Naive thymus-derived CD4-positive, alpha-beta T cell (primary cell): ENCODE measurements at regions not wholly inside any gene's neighbourhood (a gene's known extent, or its start where the extent isn't known, plus 50 kb on each side); places are given as distances from the start of the nearest gene placed in this dataset.
A peak's percentile ranks its signal among the peaks of the same experiment; 100 is the strongest.

ENCODE experiments used
- ATAC-seq: fragments of 150-1000 bp; cut with Tn5 transposase; 2 replicates; pipeline ENCODE4 v1.10.0; 2021; ENCODE audit warnings: mild to moderate bottlenecking, moderate library complexity
- CTCF ChIA-PET: fragments of 350-600 bp; sonication (Branson Sonifier 250); formaldehyde crosslinking; loops from one replicate; lab custom pipeline; 2021; ENCODE audit warnings: antibody characterized with exemption; lab: Charles Lee
- POLR2A ChIA-PET: fragments of 350-600 bp; sonication (Branson Sonifier 250); formaldehyde crosslinking; loops from one replicate; lab custom pipeline; 2021; ENCODE audit warnings: antibody characterized with exemption, inconsistent platforms; lab: Charles Lee
- DNase-seq, 9 donors: peaks; one replicate each; pipeline versions ENCODE4 v3.0.0 to v3.0.0-alpha.2; 2020 to 2022; ENCODE audit warnings: mixed read lengths in 1 of 9
- H3K27ac ChIP-seq: one replicate; pipeline ENCODE4 v1.7.0; 2013; ENCODE audit warnings: mild to moderate bottlenecking, low read depth, low read length, moderate library complexity
- H3K27me3 ChIP-seq, 2 donors: one replicate each; pipeline ENCODE4 v1.7.0; 2013; ENCODE audit warnings: low read length in 2 of 2, mild to moderate bottlenecking in 2 of 2, moderate library complexity in 2 of 2; ENCODE audit not compliant: control insufficient read depth in 2 of 2, insufficient read depth in 2 of 2
- H3K36me3 ChIP-seq, 3 experiments: 1 replicate in 2 of 3; 2 replicates in 1 of 3; pipeline ENCODE4 v1.7.0; 2013; ENCODE audit warnings: low read length in 3 of 3, mild to moderate bottlenecking in 3 of 3, moderate library complexity in 1 of 3; ENCODE audit not compliant: insufficient read depth in 3 of 3, control insufficient read depth in 2 of 3
- H3K4me1 ChIP-seq, 2 donors: one replicate each; pipeline ENCODE4 v1.7.0; 2013; ENCODE audit warnings: low read length in 2 of 2, mild to moderate bottlenecking in 2 of 2, moderate library complexity in 1 of 2; ENCODE audit not compliant: control insufficient read depth in 2 of 2, insufficient read depth in 2 of 2
- H3K4me3 ChIP-seq: 2 replicates; pipeline ENCODE4 v1.7.0; 2013; ENCODE audit warnings: mild to moderate bottlenecking, low read length
- H3K9me3 ChIP-seq, 3 experiments: 1 replicate in 2 of 3; 2 replicates in 1 of 3; pipeline ENCODE4 v1.7.0; 2013; ENCODE audit warnings: low read length in 3 of 3; ENCODE audit not compliant: control insufficient read depth in 2 of 3
- H3K27ac Mint-ChIP-seq, 9 donors: one replicate each; pipeline ENCODE4 v1.8.0; 2020 to 2022; ENCODE audit warnings: mixed read lengths in 9 of 9, mild to moderate bottlenecking in 8 of 9, moderate library complexity in 5 of 9, inconsistent platforms in 2 of 9
- H3K27me3 Mint-ChIP-seq, 5 donors: one replicate each; pipeline ENCODE4 v1.8.0; 2021 to 2022; ENCODE audit warnings: mixed read lengths in 5 of 5, mild to moderate bottlenecking in 1 of 5
- H3K36me3 Mint-ChIP-seq, 5 donors: one replicate each; pipeline ENCODE4 v1.8.0; 2020 to 2022; ENCODE audit warnings: mixed read lengths in 5 of 5, mild to moderate bottlenecking in 3 of 5, inconsistent platforms in 1 of 5
- H3K4me1 Mint-ChIP-seq, 7 donors: one replicate each; pipeline ENCODE4 v1.8.0; 2020 to 2022; ENCODE audit warnings: mixed read lengths in 7 of 7, mild to moderate bottlenecking in 3 of 7, inconsistent platforms in 1 of 7
- H3K4me3 Mint-ChIP-seq, 10 donors: one replicate each; pipeline ENCODE4 v1.8.0; 2020 to 2022; ENCODE audit warnings: mild to moderate bottlenecking in 10 of 10, mixed read lengths in 10 of 10, moderate library complexity in 6 of 10, inconsistent platforms in 2 of 10
- H3K9me3 Mint-ChIP-seq, 11 donors: one replicate each; pipeline ENCODE4 v1.8.0; 2020 to 2022; ENCODE audit warnings: mixed read lengths in 11 of 11, mild to moderate bottlenecking in 4 of 11, inconsistent platforms in 1 of 11, moderate library complexity in 1 of 11
- intact Hi-C, 2 donors: fragments of 100-400 bp; cut with micrococcal nuclease; formaldehyde crosslinking; loops; one replicate each; pipeline ENCODE4 v1.15.1; 2023

- intact Hi-C loops = no loop called here
- Histone ChIP-seq H3K27me3 (no peaks in the 10 kb centered on the region), H3K4me3 (peak overlapping the region; percentile 24), H3K9me3 (no peaks in the 10 kb centered on the region), H3K4me1 (no peaks in the 10 kb centered on the region), H3K36me3 (no peaks in the 10 kb centered on the region), H3K27ac (no peak overlapping the region)
- CTCF ChIA-PET = no interaction called here
- H3K4me1 Mint-ChIP-seq = peaks cover 0 to 12% (median 11%) of the 10 kb centered on the region in 7 donors
- POLR2A ChIA-PET = no interaction called here
- peaks cover 0 to 3% (median 0%) of the 10 kb centered on the region in 5 donors for H3K36me3 Mint-ChIP-seq
- DNase-seq (peak in 5 of 9 donors; percentile 3 to 22 (median 8)), ATAC-seq (no peak)
- peak overlapping the region in 6 of 9 donors; percentile 2 to 67 (median 28) for H3K27ac Mint-ChIP-seq
- H3K9me3 Mint-ChIP-seq = peaks cover 0 to 10% (median 0%) of the 10 kb centered on the region in 11 donors
- H3K27me3 Mint-ChIP-seq = peaks cover 0 to 11% (median 2%) of the 10 kb centered on the region in 5 donors
- H3K4me3 Mint-ChIP-seq = peak overlapping the region in 9 of 10 donors; percentile 25 to 73 (median 58)
Observed at GRCh38 chr2:147364597-147364996, 480.2 kb upstream of the ACVR2A start.

- Histone ChIP-seq H3K27me3 (no peaks in the 10 kb centered on the region), H3K4me3 (no peak overlapping the region), H3K9me3 (no peaks in the 10 kb centered on the region), H3K27ac (no peak overlapping the region), H3K36me3 (no peaks in the 10 kb centered on the region), H3K4me1 (no peaks in the 10 kb centered on the region)
- peaks cover 0 to 2% (median 0%) of the 10 kb centered on the region in 5 donors for H3K36me3 Mint-ChIP-seq
- DNase-seq = no peak
- POLR2A ChIA-PET = no interaction called here
- CTCF ChIA-PET = no interaction called here
- peaks cover 0 to 11% (median 4%) of the 10 kb centered on the region in 5 donors for H3K27me3 Mint-ChIP-seq
- ATAC-seq = no peak
- intact Hi-C loops = no loop called here
- H3K27ac Mint-ChIP-seq = no peak overlapping the region
- H3K9me3 Mint-ChIP-seq = peaks cover 0 to 10% (median 0%) of the 10 kb centered on the region in 11 donors
- no peak overlapping the region for H3K4me3 Mint-ChIP-seq
- peaks cover 0 to 12% (median 11%) of the 10 kb centered on the region in 7 donors for H3K4me1 Mint-ChIP-seq
Observed at GRCh38 chr2:147363181-147363580, 481.6 kb upstream of the ACVR2A start.

GRCh38 chr2:147358375-147358774, 486.5 kb upstream of the ACVR2A start:
- no peaks in the 10 kb centered on the region for H3K4me1 ChIP-seq
- H3K36me3 ChIP-seq = no peaks in the 10 kb centered on the region
- intact Hi-C loops = no loop called here
- H3K4me3 ChIP-seq = no peak overlapping the region
- CTCF ChIA-PET = interaction anchor here (0.6 to 0.8 kb wide), 2 partner anchors 14 to 1310 kb away, joined by 4 read pairs; no protein-coding TSS in a partner anchor
- Mint-ChIP-seq H3K4me3 (no peak overlapping the region), H3K27me3 (peaks cover 0 to 10% (median 0%) of the 10 kb centered on the region in 5 donors), H3K4me1 (no peaks in the 10 kb centered on the region), H3K27ac (no peak overlapping the region), H3K36me3 (no peaks in the 10 kb centered on the region), H3K9me3 (peaks cover 0 to 2% (median 0%) of the 10 kb centered on the region in 11 donors)
- H3K27me3 ChIP-seq = no peaks in the 10 kb centered on the region
- H3K9me3 ChIP-seq = no peaks in the 10 kb centered on the region
- DNase-seq = no peak
- ATAC-seq = no peak
- no peak overlapping the region for H3K27ac ChIP-seq
- POLR2A ChIA-PET = no interaction called here

GRCh38 chr2:147356157-147356556, 488.7 kb upstream of the ACVR2A start:
- H3K9me3 Mint-ChIP-seq = peaks cover 0 to 2% (median 0%) of the 10 kb centered on the region in 11 donors
- Histone ChIP-seq H3K4me3 (no peak overlapping the region), H3K27ac (no peak overlapping the region), H3K4me1 (no peaks in the 10 kb centered on the region), H3K9me3 (no peaks in the 10 kb centered on the region), H3K27me3 (no peaks in the 10 kb centered on the region), H3K36me3 (no peaks in the 10 kb centered on the region)
- ChIA-PET POLR2A (no interaction called here), CTCF (no interaction called here)
- H3K27me3 Mint-ChIP-seq = peaks cover 0 to 10% (median 0%) of the 10 kb centered on the region in 5 donors
- H3K4me1 Mint-ChIP-seq = no peaks in the 10 kb centered on the region
- H3K36me3 Mint-ChIP-seq = no peaks in the 10 kb centered on the region
- DNase-seq (no peak), ATAC-seq (peak; percentile 42)
- H3K4me3 Mint-ChIP-seq = no peak overlapping the region
- intact Hi-C loops = no loop called here
- no peak overlapping the region for H3K27ac Mint-ChIP-seq

GRCh38 chr2:147355706-147356105, 489.1 kb upstream of the ACVR2A start:
- H3K9me3 Mint-ChIP-seq = peaks cover 0 to 2% (median 0%) of the 10 kb centered on the region in 11 donors
- no peaks in the 10 kb centered on the region for H3K36me3 Mint-ChIP-seq
- peaks cover 0 to 10% (median 0%) of the 10 kb centered on the region in 5 donors for H3K27me3 Mint-ChIP-seq
- no peaks in the 10 kb centered on the region for H3K9me3 ChIP-seq
- DNase-seq = no peak
- ChIA-PET CTCF (no interaction called here), POLR2A (no interaction called here)
- no peak overlapping the region for H3K4me3 ChIP-seq
- no peak overlapping the region for H3K27ac Mint-ChIP-seq
- no peak for ATAC-seq
- intact Hi-C loops = no loop called here
- H3K4me3 Mint-ChIP-seq = no peak overlapping the region
- no peak overlapping the region for H3K27ac ChIP-seq
- H3K36me3 ChIP-seq = no peaks in the 10 kb centered on the region
- no peaks in the 10 kb centered on the region for H3K27me3 ChIP-seq
- no peaks in the 10 kb centered on the region for H3K4me1 ChIP-seq
- no peaks in the 10 kb centered on the region for H3K4me1 Mint-ChIP-seq

- intact Hi-C loops = no loop called here
- H3K9me3 ChIP-seq = no peaks in the 10 kb centered on the region
- H3K4me3 ChIP-seq = no peak overlapping the region
- DNase-seq = no peak
- no peak overlapping the region for H3K27ac ChIP-seq
- CTCF ChIA-PET = no interaction called here
- H3K36me3 ChIP-seq = no peaks in the 10 kb centered on the region
- Mint-ChIP-seq H3K27me3 (peaks cover 0 to 7% (median 5%) of the 10 kb centered on the region in 5 donors), H3K4me3 (no peak overlapping the region), H3K9me3 (no peaks in the 10 kb centered on the region), H3K4me1 (no peaks in the 10 kb centered on the region), H3K27ac (no peak overlapping the region), H3K36me3 (no peaks in the 10 kb centered on the region)
- H3K27me3 ChIP-seq = no peaks in the 10 kb centered on the region
- no peak for ATAC-seq
- H3K4me1 ChIP-seq = no peaks in the 10 kb centered on the region
- POLR2A ChIA-PET = interaction anchor here (0.9 kb wide), 1 partner anchor 11 kb away, joined by 3 read pairs; no protein-coding TSS in a partner anchor
Observed at GRCh38 chr2:147353072-147353381, 491.8 kb upstream of the ACVR2A start.
